Tibial artery (tissue), 4 donors: ENCODE measurements at regions not wholly inside any gene's neighbourhood (a gene's known extent, or its start where the extent isn't known, plus 50 kb on each side); places are given as distances from the start of the nearest gene placed in this dataset.

Experiments used
- DNase-seq, 2 donors: peaks; one replicate each; pipeline ENCODE4 v3.0.0-alpha.2; 2019
- H3K27ac ChIP-seq, 2 donors: fragments of 200-600 bp; sonication (generic) in 1 of 2; 1 replicate in 1 of 2; 2 replicates in 1 of 2; pipeline ENCODE4 v1.5.1; 2018 to 2019; ENCODE audit warnings: mild to moderate bottlenecking in 1 of 2
- H3K27me3 ChIP-seq, 2 donors: fragments of 200-600 bp; sonication (generic) in 1 of 2; one replicate each; pipeline versions ENCODE4 v1.5.1 to v1.6.0; 2016 to 2019
- H3K36me3 ChIP-seq, 3 donors: fragments of 200-600 bp; sonication (generic) in 2 of 3; one replicate each; pipeline ENCODE4 v1.5.1; 2016 to 2019; ENCODE audit warnings: mild to moderate bottlenecking in 2 of 3
- H3K4me1 ChIP-seq, 4 donors: fragments of 200-600 bp; sonication (generic) in 2 of 4; 1 replicate in 3 of 4; 2 replicates in 1 of 4; pipeline ENCODE4 v1.5.1; 2016 to 2019
- H3K4me3 ChIP-seq, 2 donors: fragments of 200-600 bp; sonication (generic) in 1 of 2; 1 replicate in 1 of 2; 2 replicates in 1 of 2; pipeline ENCODE4 v1.5.1; 2018 to 2019; ENCODE audit warnings: mild to moderate bottlenecking in 2 of 2
- H3K9me3 ChIP-seq, 3 donors: fragments of 200-600 bp; sonication (generic) in 1 of 3; one replicate each; pipeline ENCODE4 v1.5.1; 2016 to 2019
- intact Hi-C: fragments of 100-400 bp; cut with DNase I; formaldehyde crosslinking; loops from one replicate; pipeline ENCODE4 v1.15.0; 2023; ENCODE audit warnings: low total_unique reads
- TF ChIP-seq, protein P1 (sequence below), 2 experiments: fragments of 200-600 bp in 1 of 2; fragments of 450-650 bp in 1 of 2; IDR thresholded peaks; one replicate each; pipeline ENCODE4 v1.5.1; 2017 to 2019; ENCODE audit warnings: antibody characterized with exemption in 2 of 2, mild to moderate bottlenecking in 1 of 2, moderate library complexity in 1 of 2

GRCh38 chr10:128710798-128711183 is 584.6 kb upstream of the MKI67 start:
- no peak overlapping the region for H3K27ac ChIP-seq
- H3K4me3 ChIP-seq = no peak overlapping the region
- DNase-seq = no peak
- H3K9me3 ChIP-seq = no peaks in the 10 kb centered on the region
- no peaks in the 10 kb centered on the region for H3K27me3 ChIP-seq
- no peaks in the 10 kb centered on the region for H3K4me1 ChIP-seq
- TF ChIP-seq, protein P1, sequence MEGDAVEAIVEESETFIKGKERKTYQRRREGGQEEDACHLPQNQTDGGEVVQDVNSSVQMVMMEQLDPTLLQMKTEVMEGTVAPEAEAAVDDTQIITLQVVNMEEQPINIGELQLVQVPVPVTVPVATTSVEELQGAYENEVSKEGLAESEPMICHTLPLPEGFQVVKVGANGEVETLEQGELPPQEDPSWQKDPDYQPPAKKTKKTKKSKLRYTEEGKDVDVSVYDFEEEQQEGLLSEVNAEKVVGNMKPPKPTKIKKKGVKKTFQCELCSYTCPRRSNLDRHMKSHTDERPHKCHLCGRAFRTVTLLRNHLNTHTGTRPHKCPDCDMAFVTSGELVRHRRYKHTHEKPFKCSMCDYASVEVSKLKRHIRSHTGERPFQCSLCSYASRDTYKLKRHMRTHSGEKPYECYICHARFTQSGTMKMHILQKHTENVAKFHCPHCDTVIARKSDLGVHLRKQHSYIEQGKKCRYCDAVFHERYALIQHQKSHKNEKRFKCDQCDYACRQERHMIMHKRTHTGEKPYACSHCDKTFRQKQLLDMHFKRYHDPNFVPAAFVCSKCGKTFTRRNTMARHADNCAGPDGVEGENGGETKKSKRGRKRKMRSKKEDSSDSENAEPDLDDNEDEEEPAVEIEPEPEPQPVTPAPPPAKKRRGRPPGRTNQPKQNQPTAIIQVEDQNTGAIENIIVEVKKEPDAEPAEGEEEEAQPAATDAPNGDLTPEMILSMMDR (IDR thresholded peaks at IDR 0.05) = no peak
- intact Hi-C loops = no loop called here
- no peaks in the 10 kb centered on the region for H3K36me3 ChIP-seq

- no peak for DNase-seq
- Histone ChIP-seq H3K36me3 (no peaks in the 10 kb centered on the region), H3K4me3 (no peak overlapping the region), H3K4me1 (no peaks in the 10 kb centered on the region), H3K9me3 (no peaks in the 10 kb centered on the region), H3K27me3 (no peaks in the 10 kb centered on the region), H3K27ac (no peak overlapping the region)
- TF ChIP-seq, protein P1 (IDR thresholded peaks at IDR 0.05) = no peak
- intact Hi-C loops = no loop called here
These were observed 585.6 kb upstream of the MKI67 start for GRCh38 chr10:128711806-128712205.

- intact Hi-C loops = no loop called here
- TF ChIP-seq, protein P1 (IDR thresholded peaks at IDR 0.05) = no peak
- no peaks in the 10 kb centered on the region for H3K27me3 ChIP-seq
These were observed 586.6 kb upstream of the MKI67 start for GRCh38 chr10:128712661-128713400.

GRCh38 chr10:128713471-128713870 is 587.2 kb upstream of the MKI67 start:
- TF ChIP-seq, protein P1 (IDR thresholded peaks at IDR 0.05) = no peak
- H3K4me1 ChIP-seq = no peaks in the 10 kb centered on the region
- H3K27ac ChIP-seq = no peak overlapping the region
- H3K27me3 ChIP-seq = no peaks in the 10 kb centered on the region
- DNase-seq = no peak
- intact Hi-C loops = no loop called here
- no peaks in the 10 kb centered on the region for H3K36me3 ChIP-seq
- H3K4me3 ChIP-seq = no peak overlapping the region
- no peaks in the 10 kb centered on the region for H3K9me3 ChIP-seq

More at GRCh38 chr10:128712661-128713400, 586.6 kb upstream of the MKI67 start:
- Histone ChIP-seq H3K27ac (no peak overlapping the region), H3K4me1 (no peaks in the 10 kb centered on the region), H3K36me3 (no peaks in the 10 kb centered on the region), H3K9me3 (no peaks in the 10 kb centered on the region), H3K4me3 (no peak overlapping the region)
- no peak for DNase-seq

DNA sequence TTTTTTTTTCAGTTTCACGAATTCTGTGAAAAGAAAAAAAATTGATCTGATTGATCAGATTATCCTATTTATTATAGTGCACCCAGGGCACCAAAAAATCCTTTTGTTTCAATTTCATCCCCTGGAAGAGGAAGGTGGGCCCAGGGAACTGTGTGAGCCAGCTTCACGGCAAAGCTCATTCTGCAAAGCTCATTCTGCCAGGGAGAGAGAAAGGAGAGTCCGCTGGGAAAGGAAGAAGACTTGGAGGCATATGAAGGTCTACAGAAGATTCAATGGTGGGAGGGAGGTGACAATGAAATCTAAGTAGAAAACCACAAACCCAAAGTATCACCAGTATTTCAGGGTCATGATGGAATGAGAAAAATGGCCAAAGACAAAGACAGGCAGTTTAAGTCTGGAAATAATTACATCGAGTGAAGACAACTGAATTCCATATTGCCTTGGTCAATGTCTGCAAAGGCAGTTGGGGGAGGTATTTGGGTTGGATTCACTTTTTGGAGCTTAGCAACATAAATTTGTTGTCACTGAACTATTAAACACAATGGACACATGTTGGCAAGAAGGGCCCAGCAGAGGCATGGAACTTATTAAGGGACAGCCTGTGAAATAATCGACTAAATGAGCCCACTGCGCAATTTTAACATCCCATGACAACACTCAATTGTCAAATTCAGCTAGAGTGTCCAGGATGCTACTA is 587.8 kb upstream of the MKI67 start:
- TF ChIP-seq, protein P1 (IDR thresholded peaks at IDR 0.05) = no peak
- Histone ChIP-seq H3K27ac (no peak overlapping the region), H3K27me3 (no peaks in the 10 kb centered on the region), H3K4me3 (no peak overlapping the region), H3K4me1 (no peaks in the 10 kb centered on the region), H3K9me3 (no peaks in the 10 kb centered on the region), H3K36me3 (no peaks in the 10 kb centered on the region)
- intact Hi-C loops = no loop called here
- DNase-seq = no peak
